GM12874 (cell line): ENCODE measurements at regions not wholly inside any gene's neighbourhood (a gene's known extent, or its start where the extent isn't known, plus 50 kb on each side); places are given as distances from the start of the nearest gene placed in this dataset.

Experiments
- TF ChIP-seq, protein P1 (sequence below): IDR thresholded peaks from 2 replicates; pipeline ENCODE4 v1.5.1; 2011; ENCODE audit warnings: low read depth, mild to moderate bottlenecking, control low read depth, low read length, moderate library complexity; ENCODE audit not compliant: insufficient read depth

DNA sequence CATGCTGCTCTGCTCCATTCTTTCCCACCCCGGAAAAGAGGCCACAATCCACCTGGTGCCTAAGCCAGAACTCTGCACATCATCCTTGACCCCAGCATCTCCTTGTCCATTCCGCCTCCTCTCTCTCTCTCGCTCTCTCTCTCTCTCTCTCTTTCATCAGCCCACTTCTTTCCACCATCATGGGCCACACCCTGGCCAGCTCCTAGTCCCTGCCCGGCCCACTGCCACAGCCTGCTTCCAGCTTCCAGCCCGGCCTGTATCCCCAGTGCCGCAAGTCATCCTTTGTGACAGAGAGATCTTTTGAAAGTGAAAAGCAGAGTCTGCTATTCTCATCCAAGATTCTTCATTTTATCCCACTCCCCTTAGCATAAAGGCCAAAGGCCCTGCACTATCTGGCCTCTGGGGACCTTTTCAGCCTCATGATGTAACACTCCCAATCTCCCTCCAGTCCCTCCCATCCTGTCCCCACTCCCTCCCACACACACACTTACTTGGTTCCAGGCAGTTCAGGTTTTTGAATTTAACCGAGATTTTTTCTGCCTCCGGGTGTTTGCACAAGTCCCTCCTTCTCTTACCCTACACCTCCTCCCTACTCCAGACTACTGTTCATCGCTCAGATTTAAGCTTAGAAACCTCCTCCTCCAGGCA lies 214.0 kb downstream of the EN1 start:
- TF ChIP-seq, protein P1, sequence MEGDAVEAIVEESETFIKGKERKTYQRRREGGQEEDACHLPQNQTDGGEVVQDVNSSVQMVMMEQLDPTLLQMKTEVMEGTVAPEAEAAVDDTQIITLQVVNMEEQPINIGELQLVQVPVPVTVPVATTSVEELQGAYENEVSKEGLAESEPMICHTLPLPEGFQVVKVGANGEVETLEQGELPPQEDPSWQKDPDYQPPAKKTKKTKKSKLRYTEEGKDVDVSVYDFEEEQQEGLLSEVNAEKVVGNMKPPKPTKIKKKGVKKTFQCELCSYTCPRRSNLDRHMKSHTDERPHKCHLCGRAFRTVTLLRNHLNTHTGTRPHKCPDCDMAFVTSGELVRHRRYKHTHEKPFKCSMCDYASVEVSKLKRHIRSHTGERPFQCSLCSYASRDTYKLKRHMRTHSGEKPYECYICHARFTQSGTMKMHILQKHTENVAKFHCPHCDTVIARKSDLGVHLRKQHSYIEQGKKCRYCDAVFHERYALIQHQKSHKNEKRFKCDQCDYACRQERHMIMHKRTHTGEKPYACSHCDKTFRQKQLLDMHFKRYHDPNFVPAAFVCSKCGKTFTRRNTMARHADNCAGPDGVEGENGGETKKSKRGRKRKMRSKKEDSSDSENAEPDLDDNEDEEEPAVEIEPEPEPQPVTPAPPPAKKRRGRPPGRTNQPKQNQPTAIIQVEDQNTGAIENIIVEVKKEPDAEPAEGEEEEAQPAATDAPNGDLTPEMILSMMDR, result no peak

DNA sequence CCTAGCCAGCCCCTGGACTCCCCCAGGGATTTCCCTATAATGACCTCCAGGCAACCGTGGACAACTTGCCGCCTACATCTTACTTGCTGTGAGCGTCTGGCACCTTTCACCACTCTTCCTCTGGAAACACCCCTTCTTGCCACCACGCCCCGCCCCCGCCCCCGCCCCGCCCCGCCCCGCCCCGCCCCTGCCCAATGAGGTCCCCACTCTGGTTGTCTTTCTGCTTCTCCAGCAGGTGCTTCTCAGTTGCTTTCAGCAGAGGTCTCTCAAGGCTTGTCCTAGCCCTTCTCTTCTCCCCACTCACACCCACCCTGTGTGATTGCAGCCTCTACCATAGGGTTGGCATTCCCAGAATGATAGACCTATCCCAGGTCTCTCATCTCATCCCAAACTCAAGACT lies 214.5 kb downstream of the EN1 start:
- TF ChIP-seq, protein P1, result no peak

DNA sequence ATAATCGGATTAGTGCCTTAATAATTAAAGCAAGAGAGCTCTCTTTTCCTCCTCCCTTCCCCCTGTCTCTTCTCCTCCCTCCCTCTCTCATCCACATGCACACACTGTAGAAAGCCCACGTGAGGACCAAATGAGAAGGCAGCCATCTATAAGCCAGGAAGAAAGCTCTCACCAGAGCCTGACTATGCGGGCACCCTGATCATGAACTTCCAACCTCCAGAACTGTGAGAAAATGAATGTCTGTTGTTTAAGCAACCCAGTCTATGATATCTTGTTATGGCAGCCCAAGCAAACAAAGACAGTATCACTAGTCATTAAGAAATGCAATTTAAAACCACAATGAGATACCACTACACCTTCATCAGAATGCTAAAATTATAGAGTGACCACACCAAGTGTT lies 220.3 kb downstream of the EN1 start:
- TF ChIP-seq, protein P1, result no peak

DNA sequence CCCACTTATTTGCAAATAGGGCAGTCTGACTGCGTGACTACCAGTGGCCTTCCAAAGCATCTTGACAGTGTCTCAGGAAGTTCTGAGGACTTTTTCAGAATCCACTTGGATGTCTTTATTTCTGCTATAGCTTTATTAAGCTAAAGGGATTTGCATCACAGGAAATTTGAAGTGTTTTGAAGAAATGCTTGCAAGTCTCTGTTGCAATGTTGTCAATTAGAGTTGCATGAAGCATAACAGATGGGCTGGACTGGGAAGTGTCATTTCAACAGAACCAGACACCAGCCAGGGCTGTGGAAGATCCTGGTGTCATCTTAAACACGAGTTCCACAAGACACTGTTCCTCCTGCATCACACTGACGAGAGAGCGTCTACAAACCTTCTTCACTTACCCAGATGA lies 224.5 kb downstream of the EN1 start:
- TF ChIP-seq, protein P1, result no peak

DNA sequence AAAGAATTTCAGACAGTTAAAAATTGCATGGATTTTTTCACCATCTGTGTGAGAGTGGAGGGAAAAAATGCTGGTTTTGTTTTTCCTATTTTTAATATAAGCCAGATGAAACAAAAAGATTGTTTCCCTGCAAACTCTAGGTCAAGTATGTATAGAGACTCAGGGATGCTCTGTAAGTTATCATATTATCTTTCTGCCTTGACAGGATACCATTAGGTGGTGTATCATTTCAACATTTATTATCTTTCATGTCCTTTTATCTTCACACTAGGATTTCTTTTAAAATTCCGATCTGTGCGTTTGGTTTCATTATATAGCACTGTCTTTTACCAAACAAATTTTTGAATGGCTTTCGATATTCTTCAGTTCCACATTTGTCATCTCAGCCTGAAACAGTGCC lies 225.3 kb downstream of the EN1 start:
- TF ChIP-seq, protein P1, result no peak

DNA sequence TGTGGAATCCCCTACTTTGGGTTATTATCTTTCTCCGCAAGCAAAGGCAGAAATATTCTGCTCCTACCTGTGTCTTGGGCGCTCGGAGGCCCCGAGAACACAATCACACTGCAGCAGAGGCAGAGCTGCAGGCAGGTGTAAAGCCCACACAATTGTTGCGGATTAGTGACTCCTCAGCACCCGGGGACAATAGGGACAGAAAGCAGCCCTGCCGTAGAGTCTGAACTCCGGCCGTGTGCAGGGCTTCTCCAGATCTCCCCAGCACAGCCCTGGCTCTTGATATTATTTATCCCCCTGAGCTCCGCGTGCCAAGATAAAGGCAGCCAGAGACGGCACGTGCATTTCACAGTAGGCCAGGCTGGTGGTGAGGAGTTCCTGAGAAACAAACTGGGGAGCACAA lies 229.2 kb downstream of the EN1 start:
- TF ChIP-seq, protein P1, result no peak

DNA sequence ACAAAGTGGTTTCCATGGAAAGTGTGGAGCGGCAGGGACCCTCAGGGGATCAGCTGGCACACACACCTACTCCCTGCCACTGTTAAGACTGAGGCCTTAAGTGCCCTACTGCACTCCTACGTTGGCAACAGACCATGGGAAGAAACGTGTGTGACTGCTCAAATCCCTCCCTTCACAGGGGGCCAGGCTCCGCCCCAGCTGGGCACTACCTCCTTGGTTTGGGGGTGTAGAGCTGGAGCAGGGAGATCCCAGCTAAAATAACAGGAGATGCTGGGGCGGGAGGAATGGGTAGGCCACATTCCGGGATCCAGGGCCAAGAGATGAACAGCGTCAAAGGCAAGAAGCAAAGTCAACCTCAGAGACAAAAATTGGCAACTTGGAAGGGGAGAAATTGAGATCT lies 231.0 kb downstream of the EN1 start:
- TF ChIP-seq, protein P1, result no peak
